ENCODE measurements at regions not wholly inside any gene's neighbourhood (a gene's known extent, or its start where the extent isn't known, plus 50 kb on each side); places are given as distances from the start of the nearest gene placed in this dataset.
A peak's percentile ranks its signal among the peaks of the same experiment; 100 is the strongest.
"Not testable (repeated sequence)": the region's sequence is repeated elsewhere in the genome, so short reads cannot be mapped to it uniquely, and the experiment has no call there.

DNA sequence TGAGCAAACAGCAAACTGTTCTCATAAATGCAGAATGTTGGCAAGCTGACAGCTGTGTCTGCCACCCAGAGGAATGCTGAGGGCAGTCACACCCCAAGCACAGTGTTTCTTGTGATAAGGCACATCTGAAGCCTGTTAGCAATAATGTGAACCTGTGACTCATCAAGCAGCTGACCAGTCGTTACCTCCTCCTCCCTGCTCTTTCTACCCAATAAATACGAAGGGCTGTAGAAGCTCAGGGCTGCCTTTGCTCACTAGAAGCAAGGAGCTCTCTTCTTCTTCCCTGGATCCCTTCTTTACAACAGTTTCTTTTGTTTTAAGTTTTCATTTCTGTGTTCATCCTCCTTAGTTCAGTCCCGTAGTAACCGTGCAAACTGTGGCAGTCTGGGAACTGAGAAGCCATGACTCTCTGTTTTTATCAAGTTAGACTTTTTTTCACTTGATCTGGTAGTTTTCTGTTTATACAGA is 160.3 kb upstream of the ZNF184 start:
- not testable (repeated sequence) for DNase-seq (ENCODE audit: low read depth in 3 of 3, low spot score in 1 of 3)

DNA sequence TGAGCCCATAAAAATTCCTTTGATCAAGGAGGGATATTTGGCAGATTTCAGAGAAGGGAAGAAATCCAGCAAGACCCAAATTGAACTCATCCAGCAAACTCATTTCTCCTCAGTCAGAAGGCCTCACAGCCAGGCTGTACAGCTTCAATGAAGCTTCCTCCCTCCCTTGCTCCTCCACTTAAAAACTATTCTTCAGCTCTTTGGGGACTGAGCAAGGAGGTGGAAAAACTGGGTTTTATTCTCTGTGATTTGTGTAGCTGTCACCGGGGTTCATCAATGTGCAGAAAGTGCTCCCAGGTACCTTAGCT is 158.7 kb upstream of the ZNF184 start:
- no peak for DNase-seq (ENCODE audit: low read depth in 3 of 3, low spot score in 1 of 3)

DNA sequence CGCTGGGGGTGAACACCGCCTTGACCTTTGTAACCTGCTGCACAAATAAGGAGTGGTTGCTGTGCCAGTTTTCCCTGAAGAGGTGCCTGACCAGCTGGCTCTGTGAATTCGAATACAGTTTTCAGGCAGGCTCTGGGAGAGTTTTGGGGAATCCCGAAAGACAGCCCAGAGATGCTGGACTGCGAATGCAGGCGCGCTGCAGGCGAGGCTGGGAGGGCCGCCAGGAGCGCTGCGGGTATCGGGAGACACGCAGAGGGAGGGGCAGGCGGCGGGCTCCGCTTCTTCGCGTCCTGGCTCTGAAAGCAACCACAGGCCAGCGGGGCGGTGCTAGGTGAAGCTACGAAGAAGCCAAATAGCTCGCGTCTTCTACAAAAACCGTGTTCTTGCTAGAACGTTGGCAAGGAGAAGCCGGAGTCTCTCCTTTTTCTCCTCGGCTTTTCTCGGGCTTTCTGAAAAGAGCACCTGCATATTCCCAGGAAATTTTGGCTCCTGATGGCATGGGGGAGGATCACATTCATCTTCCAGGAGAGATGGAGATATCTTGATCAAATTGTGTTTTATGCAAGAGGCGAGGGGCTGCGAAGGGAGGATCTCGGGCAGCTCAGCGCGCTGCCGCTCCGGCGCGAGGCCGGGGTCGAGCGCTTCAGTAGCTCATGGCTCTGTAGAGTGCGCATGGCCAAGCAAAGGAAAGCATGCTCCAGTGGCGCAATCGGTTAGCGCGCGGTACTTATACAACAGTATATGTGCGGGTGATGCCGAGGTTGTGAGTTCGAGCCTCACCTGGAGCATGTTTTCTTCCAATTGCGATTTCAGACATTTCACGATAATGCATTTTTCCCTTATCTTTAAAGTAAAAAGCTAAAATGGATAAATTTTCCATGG is 158.1 kb upstream of the ZNF184 start:
- DNase-seq (ENCODE audit: low read depth in 3 of 3, low spot score in 1 of 3), result peak in 1 of 3 donors; percentile 12

DNA sequence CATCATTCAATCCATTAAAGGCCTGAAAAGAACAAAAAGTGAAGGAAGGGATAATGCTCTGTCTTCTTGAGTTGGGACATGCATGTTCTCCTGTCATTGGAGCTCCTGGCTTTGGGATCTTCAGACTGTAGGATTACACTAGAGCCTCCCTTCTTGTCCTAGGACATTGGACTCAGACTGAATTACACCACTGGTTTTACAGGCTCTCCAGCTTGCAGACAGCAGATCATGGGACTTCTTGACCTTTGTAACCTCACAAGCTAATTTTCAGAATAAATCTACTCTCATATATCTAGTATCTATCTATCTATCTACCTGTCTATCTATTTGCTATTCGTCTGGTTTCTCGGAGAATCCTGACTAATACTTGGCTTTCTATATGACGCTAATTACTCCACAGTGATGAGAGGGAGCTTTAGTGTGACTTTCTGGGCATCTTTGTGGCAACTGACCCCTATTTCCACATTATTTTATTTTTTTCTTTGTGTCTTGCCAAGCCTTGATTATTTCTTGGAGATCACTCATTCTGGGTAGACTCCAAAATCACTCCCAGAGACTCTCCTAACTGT is 151.9 kb upstream of the ZNF184 start:
- DNase-seq (ENCODE audit: low read depth in 3 of 3, low spot score in 1 of 3), result no peak

DNA sequence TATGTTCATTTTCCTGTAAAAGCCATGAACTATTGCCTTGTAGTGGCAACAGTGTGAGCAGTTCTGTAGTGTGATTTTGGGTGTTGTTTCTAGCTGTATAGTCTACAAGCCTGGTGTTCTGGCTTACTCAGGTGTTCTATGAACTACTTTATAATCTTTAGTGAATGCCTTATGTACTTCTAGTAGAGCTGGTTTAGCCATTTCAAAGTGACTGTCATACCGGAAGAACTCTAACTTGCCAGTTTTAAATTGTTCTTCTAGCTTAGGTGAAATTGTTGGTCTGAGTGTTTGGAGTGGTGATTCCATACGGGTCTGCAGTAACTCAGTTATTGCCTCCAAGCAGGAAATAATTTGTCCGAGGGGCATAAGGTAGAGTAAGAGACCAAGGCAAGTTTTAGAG is 150.2 kb upstream of the ZNF184 start:
- DNase-seq (ENCODE audit: low read depth in 3 of 3, low spot score in 1 of 3), result no peak

DNA sequence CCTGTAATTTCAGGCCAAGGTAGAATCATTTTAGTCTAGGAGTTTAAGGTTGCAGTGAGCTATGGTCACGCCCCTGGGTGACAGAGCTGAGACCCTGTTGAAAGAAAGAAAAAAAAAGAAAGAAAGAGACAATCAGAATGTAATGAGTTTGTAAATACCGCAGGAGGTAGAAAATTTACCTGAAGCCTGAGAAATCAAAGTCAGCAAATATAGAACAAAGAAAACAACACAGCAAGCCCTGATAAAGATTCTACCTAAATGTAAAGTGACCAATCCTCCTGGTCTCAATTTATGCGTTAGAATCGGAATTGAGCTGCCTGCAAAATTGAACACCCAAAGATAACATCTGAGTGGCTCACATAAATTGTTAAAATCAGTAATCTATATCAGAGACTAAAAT is 146.5 kb upstream of the ZNF184 start:
- no peak for DNase-seq (ENCODE audit: low read depth in 3 of 3, low spot score in 1 of 3)

DNA sequence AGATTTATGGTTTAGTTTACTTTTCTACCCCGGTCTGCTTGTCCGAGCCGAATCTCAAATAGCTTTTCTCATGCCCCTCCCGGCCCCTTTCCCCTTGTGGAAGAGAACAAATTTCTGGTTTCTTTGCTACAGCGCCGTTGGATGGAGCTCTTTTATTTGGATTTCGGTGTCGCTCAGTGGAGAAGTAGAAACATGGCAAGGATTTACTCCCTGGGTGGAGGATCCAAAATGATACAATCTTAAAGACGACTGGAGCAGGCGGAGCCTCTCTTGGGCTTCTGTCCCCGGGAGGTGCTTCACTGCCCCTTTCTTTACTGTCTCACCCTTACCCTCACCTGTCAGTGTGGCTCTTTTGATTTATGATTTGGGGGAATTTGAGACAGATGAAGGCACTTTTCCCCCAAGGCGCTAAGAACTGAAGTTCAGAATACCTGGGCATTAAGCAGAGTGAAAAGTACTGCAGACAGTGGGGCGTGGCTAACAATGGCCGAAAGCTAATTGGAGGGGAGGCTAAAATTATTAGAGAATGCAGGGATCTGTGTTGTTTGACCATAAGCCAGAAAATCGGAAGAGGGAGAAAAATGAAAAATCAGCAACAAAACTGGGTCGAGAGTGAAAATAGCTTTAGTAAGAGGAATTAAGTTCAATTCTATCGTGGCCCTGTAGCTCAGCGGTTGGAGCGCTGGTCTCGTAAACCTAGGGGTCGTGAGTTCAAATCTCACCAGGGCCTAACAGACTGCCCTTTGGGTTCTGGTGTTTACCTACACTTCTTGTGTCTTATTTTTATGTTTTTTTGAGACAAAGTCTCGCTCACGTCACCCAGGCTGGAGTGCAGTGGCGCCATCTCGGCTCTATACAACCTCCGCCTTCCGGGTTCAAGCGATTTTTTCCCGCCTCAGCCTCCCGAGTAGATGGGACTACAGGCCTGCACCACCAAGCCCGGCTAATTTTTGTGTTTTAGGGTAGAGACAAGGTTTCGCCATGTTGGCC is 145.1 kb upstream of the ZNF184 start:
- no peak for DNase-seq (ENCODE audit: low read depth in 3 of 3, low spot score in 1 of 3)

DNA sequence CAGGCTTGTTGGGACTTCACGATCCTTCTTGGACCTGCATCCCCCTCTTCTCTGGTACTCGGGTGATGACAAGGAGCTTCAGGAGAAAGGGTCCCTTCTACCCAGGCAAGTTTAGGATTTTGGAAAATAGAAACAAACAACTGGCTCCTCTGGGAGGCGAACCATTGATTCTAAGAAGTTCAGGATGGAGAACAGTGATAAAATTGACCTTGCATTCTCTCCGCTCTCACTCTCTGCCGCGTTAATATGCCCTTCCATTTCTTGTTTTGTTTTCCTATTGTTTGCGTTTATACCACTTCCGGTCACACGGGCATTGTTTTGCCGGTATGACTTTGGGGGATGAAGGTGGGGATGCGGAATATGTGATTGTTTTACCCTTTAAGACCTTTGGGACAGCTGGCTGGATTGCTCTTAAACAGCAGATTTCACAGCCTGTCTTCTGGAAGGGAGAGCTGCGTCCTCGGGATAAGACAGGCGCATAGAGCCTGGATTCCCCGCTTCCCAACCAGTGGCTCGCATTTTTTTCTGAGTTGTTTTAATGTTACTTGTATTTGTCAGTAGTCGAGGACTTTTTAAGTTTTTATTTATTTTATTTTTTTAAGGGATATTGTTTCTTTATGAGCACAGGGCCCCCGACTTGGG is 144.3 kb upstream of the ZNF184 start:
- no peak for DNase-seq (ENCODE audit: low read depth in 3 of 3, low spot score in 1 of 3)

DNA sequence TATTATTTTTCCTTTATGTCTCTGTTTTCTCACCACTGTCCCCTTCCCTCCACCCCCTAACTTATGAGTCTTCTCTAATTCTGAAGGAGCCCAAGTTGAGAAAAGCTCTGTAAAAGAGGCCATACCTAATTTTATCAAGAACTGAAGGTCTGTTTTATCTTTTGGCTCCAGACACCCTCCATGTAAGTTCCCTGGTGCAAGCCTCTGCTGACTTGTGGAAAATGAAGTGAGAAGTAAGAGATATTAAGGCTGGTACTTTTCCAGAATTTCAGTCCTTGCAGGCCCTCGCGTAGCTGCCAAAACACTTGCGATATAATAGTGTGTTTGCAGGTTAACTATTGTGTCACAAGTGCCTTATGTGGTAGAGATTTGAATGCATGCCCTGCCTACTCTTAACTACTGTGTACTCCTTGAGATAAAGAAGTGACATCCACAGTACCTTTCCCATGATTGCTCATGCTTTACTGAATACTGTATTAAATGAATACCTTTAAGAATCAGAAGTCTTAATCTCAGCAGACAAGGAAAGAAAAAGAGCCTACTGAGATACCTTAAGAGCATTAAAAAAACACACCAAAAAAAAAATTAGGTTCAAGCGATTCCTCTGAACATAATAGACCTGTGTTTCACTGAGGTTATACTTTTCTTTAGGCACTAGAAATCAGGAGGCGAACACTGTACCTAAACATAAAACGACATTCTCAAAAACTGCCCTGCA is 143.6 kb upstream of the ZNF184 start:
- no peak for DNase-seq (ENCODE audit: low read depth in 3 of 3, low spot score in 1 of 3)

DNA sequence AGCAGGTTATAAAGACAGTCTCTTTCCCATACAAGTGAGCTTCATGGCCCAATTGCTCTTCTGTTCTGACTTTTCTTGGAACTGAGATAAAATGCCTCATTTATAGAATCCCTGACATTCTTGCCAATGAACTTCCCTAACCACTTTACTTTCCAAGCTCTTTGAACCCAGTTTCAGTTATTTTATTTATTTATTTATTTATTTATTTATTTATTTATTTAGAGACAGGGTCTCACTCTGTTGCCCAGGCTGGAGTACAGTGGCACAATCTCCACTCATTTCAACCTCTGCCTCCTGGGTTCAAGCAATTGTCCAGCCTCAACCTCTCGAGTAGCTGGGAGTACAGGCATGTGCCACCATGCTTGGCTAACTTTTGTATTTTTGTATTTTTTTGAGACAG is 138.5 kb upstream of the ZNF184 start:
- no peak for DNase-seq (ENCODE audit: low read depth in 3 of 3, low spot score in 1 of 3)

DNA sequence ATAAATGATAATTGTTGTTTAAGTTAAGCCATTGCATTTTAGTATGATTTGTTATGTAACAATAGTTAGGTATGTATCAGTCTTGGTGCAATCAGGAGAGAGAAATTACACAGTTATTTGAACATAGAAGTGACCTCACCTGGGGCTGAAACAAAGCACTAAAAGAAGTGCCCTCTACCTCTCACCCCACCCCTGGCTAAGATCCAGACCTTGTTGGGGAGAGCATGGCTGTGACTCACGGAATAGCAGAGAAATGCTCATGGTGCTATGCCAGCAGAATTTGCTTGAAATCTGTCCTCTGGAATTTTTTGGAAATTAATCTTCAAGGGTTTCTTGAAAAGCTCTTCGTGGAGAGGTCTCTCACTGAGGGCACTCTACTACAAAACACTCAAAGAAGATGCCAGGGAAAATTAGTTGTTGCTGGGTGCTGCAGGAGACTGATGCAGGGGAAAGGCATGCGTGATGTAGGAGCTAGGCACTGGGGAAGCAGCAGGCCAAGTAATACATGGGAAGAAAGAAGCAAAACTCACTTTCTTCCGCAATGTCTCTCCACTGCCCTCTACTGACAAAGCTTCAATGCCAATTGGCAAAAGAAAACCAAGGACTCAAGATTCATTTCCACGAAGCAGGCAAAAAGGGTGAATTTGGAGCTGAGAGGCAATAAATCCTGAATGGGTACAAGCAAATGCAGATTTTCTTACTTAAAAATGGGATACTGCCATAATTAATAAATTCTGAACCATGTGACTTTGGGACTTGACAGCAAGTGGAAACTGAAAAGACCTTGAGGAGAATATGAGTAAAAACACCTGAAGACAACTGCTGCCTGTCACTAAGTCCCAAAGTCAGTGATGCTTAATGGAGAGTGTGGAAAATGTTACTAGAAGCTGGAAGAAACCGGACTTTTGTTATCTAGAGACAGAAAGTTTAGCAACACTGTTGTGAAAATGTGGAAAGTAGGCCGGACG is 136.3 kb upstream of the ZNF184 start:
- DNase-seq (ENCODE audit: low read depth in 3 of 3, low spot score in 1 of 3), result no peak

DNA sequence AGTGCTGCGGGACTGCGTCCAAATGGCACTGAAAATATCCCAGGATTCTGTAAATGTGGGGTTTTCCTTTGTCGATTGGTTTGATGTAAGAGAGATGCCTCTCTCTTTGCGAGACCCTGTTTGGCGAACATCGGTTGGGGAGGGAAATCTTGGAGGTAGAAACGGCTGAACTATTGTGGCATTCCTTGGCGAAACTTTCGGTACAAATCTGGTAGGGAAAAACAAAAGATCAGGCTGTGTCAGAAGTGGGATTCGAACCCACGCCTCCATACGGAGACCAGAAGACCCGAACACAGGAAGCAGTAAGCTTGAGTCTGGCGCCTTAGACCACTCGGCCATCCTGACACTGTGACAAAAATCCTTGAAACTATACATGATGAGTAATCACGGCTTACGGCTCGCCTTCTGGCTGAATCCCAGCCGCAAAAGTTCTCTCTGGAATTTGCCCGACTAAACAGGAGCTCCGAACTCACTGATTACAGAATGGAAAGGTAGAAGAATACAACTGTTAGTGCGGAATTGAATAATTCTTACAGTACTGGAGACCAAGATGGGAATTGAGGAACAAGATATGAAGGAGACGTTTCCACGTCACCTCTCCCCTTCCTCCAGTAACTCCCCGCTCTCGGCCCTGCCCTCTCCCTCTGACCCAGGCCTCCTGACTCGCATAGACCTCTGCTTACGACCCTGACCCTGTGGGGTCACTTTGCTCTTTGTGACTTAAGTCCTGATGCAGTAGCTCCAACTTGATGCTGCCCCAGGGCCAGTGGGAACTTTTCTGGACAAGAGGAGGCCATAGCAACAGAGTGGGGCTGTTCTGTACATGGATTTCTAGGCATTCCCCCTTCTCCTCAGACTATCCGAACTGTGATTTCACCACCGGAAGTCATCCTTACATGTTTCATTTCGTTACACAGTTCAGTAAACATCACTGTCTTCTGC is 132.8 kb upstream of the ZNF184 start:
- DNase-seq (ENCODE audit: low read depth in 3 of 3, low spot score in 1 of 3), result no peak

DNA sequence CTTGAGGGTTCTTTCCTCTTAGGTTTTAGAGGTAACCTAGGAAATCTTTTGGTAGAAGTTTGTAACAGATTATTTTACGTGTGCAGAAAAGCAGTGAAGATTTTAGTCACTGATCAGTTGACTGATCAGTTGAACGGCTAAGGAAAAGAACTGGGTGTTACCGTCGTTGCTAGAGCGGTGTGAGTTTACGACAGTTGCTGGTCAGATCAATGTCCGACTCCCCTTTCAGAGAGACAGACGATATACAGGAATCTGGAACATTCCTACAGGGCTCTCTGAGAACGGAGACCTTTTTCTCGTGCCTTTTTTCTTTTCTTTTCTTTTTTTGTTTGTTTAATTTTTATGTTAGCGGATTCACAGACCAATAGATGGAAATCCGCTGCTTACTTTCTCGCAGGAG is 132.1 kb upstream of the ZNF184 start:
- DNase-seq (ENCODE audit: low read depth in 3 of 3, low spot score in 1 of 3), result no peak

DNA sequence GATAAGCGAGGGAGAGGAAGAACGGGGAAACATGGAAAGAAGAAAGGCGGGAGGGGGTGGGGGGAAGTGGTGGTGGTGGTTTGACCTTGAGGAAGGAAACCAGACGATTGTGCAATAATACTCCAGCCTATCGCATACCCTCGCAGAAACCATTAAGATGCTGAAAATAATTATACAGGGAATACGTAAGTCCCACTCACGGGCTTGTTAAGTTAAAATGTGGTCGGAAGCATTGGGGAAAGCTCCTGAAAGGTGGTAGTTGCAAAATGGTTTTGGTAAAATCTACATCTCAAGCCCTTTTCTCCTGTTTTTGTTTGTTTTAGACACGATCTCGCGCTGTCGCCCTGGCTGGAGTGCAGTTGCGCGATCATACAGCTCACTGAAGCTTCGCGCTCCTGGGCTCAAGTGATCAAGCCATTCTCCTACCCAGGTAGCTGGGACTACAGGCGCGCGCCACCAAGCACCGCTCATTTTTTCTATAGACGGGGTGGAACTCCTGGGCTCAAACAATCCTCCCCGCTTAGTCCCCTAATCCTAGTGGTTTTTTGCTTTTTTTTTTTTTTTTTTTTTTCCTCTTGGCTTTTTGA is 128.9 kb upstream of the ZNF184 start:
- DNase-seq (ENCODE audit: low read depth in 3 of 3, low spot score in 1 of 3), result no peak

DNA sequence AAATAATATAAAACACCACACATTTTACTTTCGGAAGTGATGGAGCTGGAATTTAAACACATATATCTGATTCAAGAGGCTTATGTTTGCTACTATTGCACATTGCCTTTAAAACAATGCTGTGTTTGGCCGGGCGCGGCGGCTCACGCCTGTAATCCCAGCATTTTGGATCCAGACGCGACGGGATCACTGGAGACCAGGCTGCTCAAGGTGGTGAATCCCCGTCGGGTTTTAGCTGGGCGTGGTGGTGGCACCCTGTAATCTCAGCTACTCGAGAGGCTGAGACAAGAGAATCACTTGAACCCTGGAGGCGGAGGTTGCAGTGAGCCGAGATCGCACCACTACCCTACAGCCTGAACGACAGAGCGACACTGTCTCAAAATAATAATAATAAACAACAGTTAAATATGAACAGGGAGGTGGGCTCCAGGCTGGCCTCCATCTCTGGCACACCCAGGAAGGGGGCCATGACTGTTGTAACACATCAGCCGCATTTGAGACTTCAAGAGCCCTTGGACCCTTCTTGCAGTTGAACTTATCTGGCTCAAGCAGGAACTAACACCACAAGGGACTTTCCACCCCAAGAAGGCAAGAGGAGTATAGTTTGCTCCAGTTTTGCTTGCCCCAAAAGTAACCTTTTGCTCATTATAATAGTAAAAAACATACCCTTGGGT is 127.1 kb upstream of the ZNF184 start:
- no peak for DNase-seq (ENCODE audit: low read depth in 3 of 3, low spot score in 1 of 3)

DNA sequence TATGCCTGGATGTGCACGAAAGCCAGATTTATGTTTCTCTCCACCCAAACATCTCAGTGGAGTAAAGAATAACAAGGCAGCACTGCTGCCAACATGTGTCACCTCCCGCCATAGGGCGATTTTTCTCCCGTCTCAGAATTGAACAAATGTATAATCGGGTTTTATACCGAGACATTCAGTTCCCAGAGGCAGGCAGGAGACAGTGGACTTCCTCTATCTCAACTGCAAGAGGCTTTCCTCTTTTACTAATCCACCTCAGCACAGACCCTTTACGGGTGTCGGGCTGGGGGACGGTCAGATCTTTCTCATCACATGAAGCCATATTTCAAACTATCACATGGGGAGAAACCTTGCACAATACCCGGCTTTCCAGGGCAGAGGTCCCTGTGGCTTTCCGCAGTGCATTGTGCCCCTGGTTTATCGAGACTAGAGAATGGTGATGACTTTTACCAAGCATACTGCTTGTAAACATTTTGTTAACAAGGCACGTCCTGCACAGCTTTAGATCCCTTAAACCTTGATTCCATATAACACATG is 124.2 kb upstream of the ZNF184 start:
- DNase-seq (ENCODE audit: low read depth in 3 of 3, low spot score in 1 of 3), result not testable (repeated sequence)

DNA sequence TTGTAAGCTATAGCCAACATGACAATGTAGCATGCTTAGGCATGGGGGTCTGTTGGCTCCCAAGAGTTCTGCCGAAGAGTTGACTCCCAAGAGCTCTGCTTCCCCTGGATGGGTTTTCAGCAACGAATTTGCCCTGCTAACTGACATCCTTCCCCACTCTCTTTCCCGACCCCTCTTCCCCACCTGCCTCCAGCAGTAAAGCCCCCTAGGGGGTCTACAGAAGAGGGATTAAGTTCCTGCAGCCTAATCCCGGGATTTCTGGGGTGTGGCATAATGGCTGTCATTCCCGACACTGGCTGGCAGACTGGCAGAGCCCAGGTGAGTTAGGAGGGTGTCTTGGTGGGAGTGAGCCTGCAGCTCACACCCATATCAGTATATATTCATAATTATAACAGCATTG is 121.0 kb upstream of the ZNF184 start:
- DNase-seq (ENCODE audit: low read depth in 3 of 3, low spot score in 1 of 3), result no peak
